ENCODE measurements at regions not wholly inside any gene's neighbourhood (a gene's known extent, or its start where the extent isn't known, plus 50 kb on each side); places are given as distances from the start of the nearest gene placed in this dataset.

DNA sequence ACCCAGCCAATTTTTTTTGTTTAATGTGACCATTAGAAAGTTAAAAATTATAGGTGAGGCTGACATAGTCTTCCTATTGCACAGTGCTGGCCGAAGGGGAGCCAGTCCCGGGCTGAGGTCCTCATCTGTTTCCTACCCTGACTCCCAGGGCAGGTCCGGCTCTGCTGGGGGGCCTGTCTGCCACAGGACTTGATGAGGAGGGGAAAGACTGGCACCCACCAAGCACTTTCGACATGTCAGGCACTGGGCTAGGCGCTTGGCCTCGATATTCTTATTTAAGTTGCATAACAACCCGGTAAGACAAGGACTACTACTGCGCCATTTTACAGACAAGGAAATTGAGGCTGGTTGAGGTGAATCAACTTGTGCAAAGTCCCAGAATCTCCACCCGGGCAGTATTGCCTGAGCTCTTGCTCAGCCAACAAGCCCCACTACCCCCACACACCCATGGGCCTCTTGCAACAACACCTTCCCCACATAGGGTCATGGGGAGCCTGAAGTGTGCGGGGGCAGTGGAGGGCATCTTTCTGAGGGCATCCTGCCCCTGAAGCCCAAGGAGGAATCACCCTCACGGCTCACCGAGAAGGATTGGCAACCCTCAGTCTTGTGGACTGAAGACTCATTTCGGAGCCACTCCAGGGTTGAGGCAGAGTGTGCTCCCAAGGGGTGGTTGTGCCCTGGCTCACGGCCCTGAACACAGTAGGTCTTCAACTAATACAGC, 62.7 kb upstream of the LINC01488 start:
- Histone ChIP-seq H2BK5ac (ENCODE audit: low read depth, low read length, poor library complexity, severe bottlenecking) (peak overlapping the region; percentile 99), H3K4me3 (ENCODE audit: insufficient read depth, low read depth, low read length) (no peak overlapping the region), H3K27me3 (ENCODE audit: control insufficient read depth, insufficient read depth, low read length) (no peaks in the 10 kb centered on the region), H2AK5ac (ENCODE audit: low read depth, low read length) (peak overlapping the region; percentile 99), H3K9me3 (ENCODE audit: control insufficient read depth, insufficient read depth, low read length) (no peaks in the 10 kb centered on the region), H4K8ac (ENCODE audit: low read depth in 2 of 2, low read length in 2 of 2) (peak overlapping the region; percentile 88 to 99; a peak in 3 of 4 replicates), H3K4me1 (ENCODE audit: control insufficient read depth, insufficient read depth, low read length) (peaks cover 19% of the 10 kb centered on the region), H3K4ac (ENCODE audit: low read depth, low read length) (peak overlapping the region; percentile 100), H3K36me3 (ENCODE audit: control insufficient read depth, insufficient read depth, low read length) (no peaks in the 10 kb centered on the region), H3K4me2 (ENCODE audit: low read depth, low read length) (no peak overlapping the region), H3K27ac (ENCODE audit: insufficient read depth, low read length) (peak overlapping the region; percentile 18; the same call in 1 of the 2 replicates), H3K14ac (replicated peaks; ENCODE audit: low read depth, low read length) (peak overlapping the region; percentile 72), H3K9me1 (ENCODE audit: insufficient read depth, low read length) (peaks cover 27% of the 10 kb centered on the region), H4K91ac (ENCODE audit: insufficient read depth, low read depth, low read length) (peak overlapping the region; percentile 100), H3K23ac (ENCODE audit: low read depth, low read length) (peak overlapping the region; percentile 99), H4K20me1 (ENCODE audit: insufficient read depth, low read length) (no peaks in the 10 kb centered on the region), H3K18ac (ENCODE audit: low read depth, low read length) (peak overlapping the region; percentile 11; the same call in 1 of the 2 replicates), H2BK15ac (ENCODE audit: low read depth, low read length) (peak overlapping the region; percentile 97; the same call in 2 of the 3 replicates), H3K9ac (ENCODE audit: low read depth, low read length) (no peak overlapping the region), H2BK120ac (ENCODE audit: low read depth, low read length) (peak overlapping the region; percentile 100), H2AFZ (replicated peaks; ENCODE audit: low read length, poor library complexity) (peak overlapping the region; percentile 59), H3K79me1 (ENCODE audit: low read depth in 1 of 2, low read length in 2 of 2) (peaks cover 0 to 22% of the 10 kb centered on the region in 2 experiments; a peak in 2 of 4 replicates), H2BK20ac (ENCODE audit: low read depth, low read length) (peak overlapping the region; percentile 100), H3K56ac (ENCODE audit: extremely low read depth, insufficient read depth, low read length) (no peak overlapping the region), H2AK9ac (replicated peaks; ENCODE audit: low read depth, low read length, poor library complexity) (peak overlapping the region; percentile 74), H4K5ac (ENCODE audit: low read depth, low read length) (peak overlapping the region; percentile 10; the same call in 1 of the 2 replicates)
- TF ChIP-seq CEBPB (IDR thresholded peaks at IDR 0.05; ENCODE audit: low read depth, low read length) = no peak
- TF ChIP-seq RAD21 (IDR thresholded peaks at IDR 0.05; ENCODE audit: low read length) = no peak
- TF ChIP-seq, protein P1, sequence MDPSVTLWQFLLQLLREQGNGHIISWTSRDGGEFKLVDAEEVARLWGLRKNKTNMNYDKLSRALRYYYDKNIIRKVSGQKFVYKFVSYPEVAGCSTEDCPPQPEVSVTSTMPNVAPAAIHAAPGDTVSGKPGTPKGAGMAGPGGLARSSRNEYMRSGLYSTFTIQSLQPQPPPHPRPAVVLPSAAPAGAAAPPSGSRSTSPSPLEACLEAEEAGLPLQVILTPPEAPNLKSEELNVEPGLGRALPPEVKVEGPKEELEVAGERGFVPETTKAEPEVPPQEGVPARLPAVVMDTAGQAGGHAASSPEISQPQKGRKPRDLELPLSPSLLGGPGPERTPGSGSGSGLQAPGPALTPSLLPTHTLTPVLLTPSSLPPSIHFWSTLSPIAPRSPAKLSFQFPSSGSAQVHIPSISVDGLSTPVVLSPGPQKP (IDR thresholded peaks at IDR 0.05; ENCODE audit: borderline replicate concordance, low read depth, low read length) = no peak
- TF ChIP-seq FOS (IDR thresholded peaks at IDR 0.05; ENCODE audit: low read depth, low read length) = no peak
- no peak for TF ChIP-seq NFE2L2 (IDR thresholded peaks at IDR 0.05; ENCODE audit: low read depth, low read length)
- TF ChIP-seq RFX5 (IDR thresholded peaks at IDR 0.05; ENCODE audit: low read depth, low read length) = no peak
- no peak for ATAC-seq (ENCODE audit: low read depth)
- BruUV-seq (replicated peaks) = no TSS peak
- CTCF ChIA-PET = no interaction called here
- no peak for DNase-seq
- POLR2A ChIA-PET (ENCODE audit: unreplicated experiment) = no interaction called here
- dilution Hi-C loops (cut with HindIII; ENCODE audit: low sequenced_read_pairs, unreplicated experiment) (no loop called here), in situ Hi-C loops (cut with MboI; ENCODE audit: low sequenced_read_pairs) (no loop called here), intact Hi-C loops (cut with micrococcal nuclease) (no loop called here)
- WGBS, 2 experiments (ENCODE audit: extremely low coverage in 2 of 2, insufficient read length in 1 of 2) = 81% methylated on average over 4 of the region's 14 CpGs; no CpG with 5 or more reads in 1 of the 2 experiments

Measured in IMR-90 (cell line).